Astrocyte (in vitro differentiated cells and primary cell): ENCODE measurements at regions not wholly inside any gene's neighbourhood (a gene's known extent, or its start where the extent isn't known, plus 50 kb on each side); places are given as distances from the start of the nearest gene placed in this dataset.

Experiments used
- DNase-seq: peaks from one replicate; pipeline ENCODE4 v3.0.0-alpha.2; 2010; ENCODE audit warnings: low read depth
- FAIRE-seq: peaks from 2 replicates; lab custom pipeline; 2011; peaks lifted over from hg19 to GRCh38; lab: Jason Lieb, UNC
- H2AFZ ChIP-seq: 2 replicates; pipeline ENCODE4 v1.6.0; 2012; ENCODE audit warnings: low read depth, low read length, inconsistent platforms
- H3K27ac ChIP-seq: 2 replicates; pipeline ENCODE4 v1.5.1; 2011; ENCODE audit warnings: low read depth, low read length, inconsistent platforms
- H3K27me3 ChIP-seq: 2 replicates; pipeline ENCODE4 v1.6.0; 2011; ENCODE audit warnings: low read length, inconsistent platforms; ENCODE audit not compliant: insufficient read depth
- H3K36me3 ChIP-seq: 2 replicates; pipeline ENCODE4 v1.5.1; 2011; ENCODE audit warnings: low read length, inconsistent platforms; ENCODE audit not compliant: insufficient read depth
- H3K4me1 ChIP-seq: 2 replicates; pipeline ENCODE4 v1.5.1; 2011; ENCODE audit warnings: low read length, inconsistent platforms; ENCODE audit not compliant: insufficient read depth
- H3K4me2 ChIP-seq: 2 replicates; pipeline ENCODE4 v1.6.0; 2012; ENCODE audit warnings: low read length, inconsistent platforms
- H3K4me3 ChIP-seq: 2 replicates; pipeline ENCODE4 v1.5.1; 2011; ENCODE audit warnings: low read depth, mild to moderate bottlenecking, low read length, inconsistent platforms; ENCODE audit not compliant: insufficient read depth
- H3K79me2 ChIP-seq: 2 replicates; pipeline ENCODE4 v1.6.0; 2012; ENCODE audit warnings: mild to moderate bottlenecking, low read length, inconsistent platforms; ENCODE audit not compliant: insufficient read depth
- H3K9ac ChIP-seq: 2 replicates; pipeline ENCODE4 v1.6.0; 2012; ENCODE audit warnings: mild to moderate bottlenecking, low read length, inconsistent platforms
- H3K9me3 ChIP-seq: 2 replicates; pipeline ENCODE4 v1.5.1; 2012; ENCODE audit warnings: low read depth, mild to moderate bottlenecking, low read length, inconsistent platforms; ENCODE audit not compliant: insufficient read depth
- H4K20me1 ChIP-seq: 2 replicates; pipeline ENCODE4 v1.6.0; 2012; ENCODE audit warnings: low read length, inconsistent platforms; ENCODE audit not compliant: insufficient read depth
- H3K27ac Mint-ChIP-seq: one replicate; pipeline ENCODE4 v1.8.0; 2021; ENCODE audit warnings: mild to moderate bottlenecking, mixed read lengths; ENCODE audit not compliant: unreplicated experiment
- H3K27me3 Mint-ChIP-seq: one replicate; pipeline ENCODE4 v1.8.0; 2021; ENCODE audit warnings: low read depth, mixed read lengths; ENCODE audit not compliant: unreplicated experiment
- H3K36me3 Mint-ChIP-seq: one replicate; pipeline ENCODE4 v1.8.0; 2021; ENCODE audit warnings: low read depth, mixed read lengths; ENCODE audit not compliant: unreplicated experiment
- H3K4me1 Mint-ChIP-seq: one replicate; pipeline ENCODE4 v1.8.0; 2021; ENCODE audit warnings: low read depth, mixed read lengths; ENCODE audit not compliant: unreplicated experiment
- H3K4me3 Mint-ChIP-seq: one replicate; pipeline ENCODE4 v1.8.0; 2021; ENCODE audit warnings: mild to moderate bottlenecking, moderate library complexity, mixed read lengths; ENCODE audit not compliant: unreplicated experiment
- H3K9me3 Mint-ChIP-seq: one replicate; pipeline ENCODE4 v1.8.0; 2021; ENCODE audit warnings: mild to moderate bottlenecking, mixed read lengths; ENCODE audit not compliant: unreplicated experiment
- EZH2 ChIP-seq: IDR thresholded peaks from 2 replicates; pipeline ENCODE4 v1.6.1; 2012; ENCODE audit warnings: mild to moderate bottlenecking, low read length, inconsistent platforms; ENCODE audit not compliant: insufficient read depth
- TF ChIP-seq, protein P1 (sequence below): IDR thresholded peaks from 2 replicates; pipeline ENCODE4 v1.5.1; 2011; ENCODE audit warnings: low read depth, mild to moderate bottlenecking, inconsistent platforms, low read length, moderate library complexity; ENCODE audit not compliant: insufficient read depth

DNA sequence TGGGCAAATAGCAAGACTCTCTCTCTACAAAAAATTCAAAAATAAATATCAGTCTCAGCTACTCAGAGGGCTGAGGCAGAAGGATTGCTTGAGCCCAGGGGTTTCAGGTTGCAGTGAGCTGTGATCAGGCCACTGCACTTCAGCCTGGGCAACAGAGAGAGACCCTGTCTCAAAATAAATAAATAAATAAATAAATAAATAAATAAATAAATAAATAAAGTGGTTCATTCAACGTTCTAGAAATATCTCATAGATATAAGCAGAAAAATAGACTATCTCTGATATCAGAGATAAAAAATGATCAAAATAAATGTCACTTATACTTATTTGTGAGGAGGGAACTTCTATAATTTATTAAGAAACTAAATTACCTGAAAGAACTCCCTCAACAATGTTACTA lies 480.9 kb downstream of the FBXO15 start:
- Mint-ChIP-seq H3K27ac (no peak overlapping the region), H3K27me3 (no peaks in the 10 kb centered on the region), H3K9me3 (peaks cover 2% of the 10 kb centered on the region), H3K36me3 (no peaks in the 10 kb centered on the region), H3K4me1 (no peaks in the 10 kb centered on the region), H3K4me3 (no peak overlapping the region)
- Histone ChIP-seq H3K9ac (no peak overlapping the region), H3K79me2 (no peaks in the 10 kb centered on the region), H2AFZ (no peak overlapping the region), H4K20me1 (no peaks in the 10 kb centered on the region), H3K4me1 (peaks cover 12% of the 10 kb centered on the region), H3K27me3 (no peaks in the 10 kb centered on the region), H3K9me3 (no peaks in the 10 kb centered on the region), H3K4me3 (no peak overlapping the region), H3K27ac (no peak overlapping the region), H3K36me3 (no peaks in the 10 kb centered on the region), H3K4me2 (no peak overlapping the region)
- FAIRE-seq (no peak), DNase-seq (no peak)
- TF ChIP-seq EZH2: no peak
- TF ChIP-seq, protein P1, sequence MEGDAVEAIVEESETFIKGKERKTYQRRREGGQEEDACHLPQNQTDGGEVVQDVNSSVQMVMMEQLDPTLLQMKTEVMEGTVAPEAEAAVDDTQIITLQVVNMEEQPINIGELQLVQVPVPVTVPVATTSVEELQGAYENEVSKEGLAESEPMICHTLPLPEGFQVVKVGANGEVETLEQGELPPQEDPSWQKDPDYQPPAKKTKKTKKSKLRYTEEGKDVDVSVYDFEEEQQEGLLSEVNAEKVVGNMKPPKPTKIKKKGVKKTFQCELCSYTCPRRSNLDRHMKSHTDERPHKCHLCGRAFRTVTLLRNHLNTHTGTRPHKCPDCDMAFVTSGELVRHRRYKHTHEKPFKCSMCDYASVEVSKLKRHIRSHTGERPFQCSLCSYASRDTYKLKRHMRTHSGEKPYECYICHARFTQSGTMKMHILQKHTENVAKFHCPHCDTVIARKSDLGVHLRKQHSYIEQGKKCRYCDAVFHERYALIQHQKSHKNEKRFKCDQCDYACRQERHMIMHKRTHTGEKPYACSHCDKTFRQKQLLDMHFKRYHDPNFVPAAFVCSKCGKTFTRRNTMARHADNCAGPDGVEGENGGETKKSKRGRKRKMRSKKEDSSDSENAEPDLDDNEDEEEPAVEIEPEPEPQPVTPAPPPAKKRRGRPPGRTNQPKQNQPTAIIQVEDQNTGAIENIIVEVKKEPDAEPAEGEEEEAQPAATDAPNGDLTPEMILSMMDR: no peak

DNA sequence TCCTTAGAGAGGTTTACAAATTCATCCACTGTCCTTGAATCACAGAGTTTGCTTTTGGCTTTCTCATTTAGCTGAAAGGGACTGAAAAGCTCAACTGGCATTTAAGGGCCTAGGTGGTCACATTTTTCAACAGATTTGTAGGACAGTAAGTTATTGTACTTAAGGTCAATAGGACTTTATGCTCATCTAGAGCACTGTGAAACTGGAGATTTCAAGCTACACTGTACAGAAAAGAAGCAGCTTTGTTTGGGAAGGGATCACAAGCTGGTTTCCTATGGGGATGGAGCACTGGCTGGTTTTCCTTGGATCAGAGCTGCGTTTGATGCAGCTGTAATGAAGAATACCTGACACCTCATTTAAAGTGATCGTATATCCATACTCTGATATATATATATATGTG lies 482.7 kb downstream of the FBXO15 start:
- H3K27ac ChIP-seq: no peak overlapping the region
- no peaks in the 10 kb centered on the region for H4K20me1 ChIP-seq
- H3K4me3 Mint-ChIP-seq: no peak overlapping the region
- peaks cover 2% of the 10 kb centered on the region for H3K9me3 Mint-ChIP-seq
- no peak for TF ChIP-seq EZH2
- no peaks in the 10 kb centered on the region for H3K9me3 ChIP-seq
- no peak overlapping the region for H3K9ac ChIP-seq
- H3K27me3 ChIP-seq: no peaks in the 10 kb centered on the region
- no peak overlapping the region for H3K27ac Mint-ChIP-seq
- H3K4me1 ChIP-seq: peaks cover 11% of the 10 kb centered on the region
- H3K27me3 Mint-ChIP-seq: no peaks in the 10 kb centered on the region
- FAIRE-seq: no peak
- no peaks in the 10 kb centered on the region for H3K36me3 Mint-ChIP-seq
- no peaks in the 10 kb centered on the region for H3K79me2 ChIP-seq
- H3K4me2 ChIP-seq: no peak overlapping the region
- no peak for DNase-seq
- no peaks in the 10 kb centered on the region for H3K36me3 ChIP-seq
- no peak overlapping the region for H3K4me3 ChIP-seq
- no peaks in the 10 kb centered on the region for H3K4me1 Mint-ChIP-seq
- no peak overlapping the region for H2AFZ ChIP-seq

DNA sequence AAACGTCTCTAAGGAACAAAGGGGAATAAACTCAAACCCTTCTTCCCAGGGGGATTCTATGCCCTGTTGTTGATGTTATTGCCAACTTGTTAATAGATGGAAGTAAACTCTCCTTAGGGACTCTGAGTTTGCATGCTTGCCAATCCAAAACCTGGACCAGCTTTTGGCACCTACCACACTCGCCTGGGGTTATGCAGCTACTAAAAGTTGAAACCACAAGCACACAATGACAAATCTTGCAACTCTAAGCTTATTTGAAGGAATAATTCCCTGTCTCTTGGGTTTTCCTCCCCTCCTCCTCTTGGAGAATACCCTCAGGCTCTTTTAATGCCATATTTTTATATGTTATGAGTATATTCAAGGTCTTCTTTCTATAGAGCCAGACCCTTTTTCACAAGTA lies 484.1 kb downstream of the FBXO15 start:
- Histone ChIP-seq H3K27me3 (no peaks in the 10 kb centered on the region), H3K27ac (no peak overlapping the region), H4K20me1 (no peaks in the 10 kb centered on the region), H3K9ac (no peak overlapping the region), H3K9me3 (no peaks in the 10 kb centered on the region), H3K4me3 (no peak overlapping the region), H3K36me3 (no peaks in the 10 kb centered on the region), H3K79me2 (no peaks in the 10 kb centered on the region), H2AFZ (no peak overlapping the region), H3K4me2 (no peak overlapping the region), H3K4me1 (no peaks in the 10 kb centered on the region)
- TF ChIP-seq EZH2: no peak
- TF ChIP-seq, protein P1: no peak
- H3K9me3 Mint-ChIP-seq: peaks cover 2% of the 10 kb centered on the region
- no peak overlapping the region for H3K27ac Mint-ChIP-seq
- H3K36me3 Mint-ChIP-seq: no peaks in the 10 kb centered on the region
- FAIRE-seq (no peak), DNase-seq (no peak)
- H3K27me3 Mint-ChIP-seq: no peaks in the 10 kb centered on the region
- H3K4me1 Mint-ChIP-seq: no peaks in the 10 kb centered on the region
- no peak overlapping the region for H3K4me3 Mint-ChIP-seq
